GM18868 (cell line): ENCODE measurements at regions not wholly inside any gene's neighbourhood (a gene's known extent, or its start where the extent isn't known, plus 50 kb on each side); places are given as distances from the start of the nearest gene placed in this dataset.

ENCODE experiments used
- ATAC-seq: cut with Tn5 transposase; IDR thresholded peaks from one replicate; pipeline ENCODE4 v1.9.1; 2021; ENCODE audit warnings: mild to moderate bottlenecking, moderate library complexity; ENCODE audit not compliant: unreplicated experiment

DNA sequence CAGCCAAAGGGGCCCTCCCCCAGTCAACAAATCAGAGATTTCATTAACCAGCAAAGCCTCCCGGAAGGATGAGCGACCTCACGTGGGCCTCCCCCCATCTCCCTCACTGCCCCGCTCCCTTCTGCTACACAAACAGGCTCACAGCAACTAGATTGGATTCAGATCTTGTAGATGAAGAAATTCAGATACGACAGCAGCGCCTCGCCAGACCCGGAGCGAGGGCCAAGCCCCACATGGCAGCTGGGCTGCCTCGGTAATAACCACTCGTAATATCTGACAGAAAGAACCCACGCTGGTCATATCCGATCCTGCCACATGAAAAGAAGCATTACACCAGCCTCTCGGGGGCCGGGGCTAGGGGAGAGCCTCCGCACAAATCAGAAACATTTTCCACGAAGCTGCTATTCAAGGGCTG is 581.3 kb downstream of the BCOR start:
- no peak for ATAC-seq

- no peak for ATAC-seq
These were observed 579.2 kb downstream of the BCOR start for GRCh38 chrX:39518476-39519029.

DNA sequence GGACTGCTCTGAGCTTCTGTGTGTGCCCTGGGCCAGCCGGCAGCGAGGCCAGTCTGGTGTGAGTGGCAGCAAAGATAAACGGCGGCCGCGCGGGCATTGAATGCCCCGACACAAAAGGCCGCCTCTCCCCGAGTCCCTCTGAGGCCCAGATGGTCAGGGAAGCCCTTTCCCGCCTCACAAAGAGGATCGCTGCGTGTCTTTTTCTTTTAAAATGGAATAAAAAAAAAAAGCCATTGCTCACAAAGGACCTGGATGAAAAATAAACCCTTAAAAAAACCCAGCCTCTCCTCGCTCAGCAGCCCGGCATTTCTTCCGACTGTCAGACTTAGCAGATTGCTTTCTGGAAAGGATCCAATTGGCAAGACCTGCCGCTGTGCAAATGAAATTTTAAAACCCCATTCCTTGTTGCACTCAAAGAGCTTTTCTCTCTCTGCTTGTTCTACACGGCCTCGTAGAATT is 578.7 kb downstream of the BCOR start:
- ATAC-seq, result no peak

DNA sequence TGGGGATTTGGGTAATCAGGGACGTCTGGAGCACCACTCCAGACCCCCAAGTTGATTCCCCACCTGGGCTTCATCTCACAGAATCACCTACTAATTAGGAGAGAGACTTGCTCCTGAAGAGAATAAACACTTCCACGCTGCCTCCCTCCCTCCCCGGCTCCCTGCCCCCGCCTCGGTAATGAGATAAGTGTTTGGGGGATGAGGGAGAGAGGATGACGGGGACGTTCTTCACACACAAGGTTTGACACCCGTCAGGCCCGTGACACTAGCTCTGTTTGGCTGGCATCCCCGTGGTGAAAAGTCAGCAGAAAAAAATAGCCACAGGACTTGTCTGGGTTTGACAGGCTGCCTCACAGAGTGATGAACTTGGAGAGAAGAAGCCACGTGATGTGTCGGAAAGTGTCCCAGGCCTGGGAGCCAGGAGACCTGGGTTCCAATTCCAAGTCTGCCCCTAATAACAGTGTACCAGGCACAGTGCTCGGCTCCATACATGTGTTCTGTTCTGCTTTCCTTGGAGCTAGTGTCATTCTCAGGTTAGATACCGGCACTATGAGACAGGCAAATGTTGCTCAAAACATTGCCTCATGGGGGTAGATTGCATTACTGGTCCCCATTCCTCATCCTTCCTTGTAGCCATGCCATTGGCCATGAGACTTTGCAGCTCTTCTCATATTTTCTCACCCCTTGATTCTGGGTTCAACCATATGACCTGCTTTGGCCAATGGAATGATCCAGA is 578.0 kb downstream of the BCOR start:
- no peak for ATAC-seq

DNA sequence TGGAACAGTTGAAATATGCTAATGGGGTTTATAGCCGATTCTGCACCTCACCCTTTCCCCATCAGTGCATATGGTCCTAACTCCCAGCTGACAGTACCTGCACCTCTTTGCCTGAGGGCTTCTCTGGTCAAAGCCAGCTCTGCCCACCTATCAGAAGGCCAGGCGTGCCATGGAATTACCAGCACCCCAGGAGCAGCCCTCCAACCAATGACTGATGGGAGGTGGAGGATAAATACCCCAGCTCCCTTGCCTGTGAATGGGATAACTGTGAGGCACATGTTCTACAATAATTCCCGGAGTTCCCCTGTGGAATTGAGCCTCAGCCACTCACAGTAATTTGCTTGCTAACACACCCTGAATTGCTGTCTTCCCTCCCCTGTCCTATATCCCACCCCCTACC is 572.0 kb downstream of the BCOR start:
- ATAC-seq, result no peak

DNA sequence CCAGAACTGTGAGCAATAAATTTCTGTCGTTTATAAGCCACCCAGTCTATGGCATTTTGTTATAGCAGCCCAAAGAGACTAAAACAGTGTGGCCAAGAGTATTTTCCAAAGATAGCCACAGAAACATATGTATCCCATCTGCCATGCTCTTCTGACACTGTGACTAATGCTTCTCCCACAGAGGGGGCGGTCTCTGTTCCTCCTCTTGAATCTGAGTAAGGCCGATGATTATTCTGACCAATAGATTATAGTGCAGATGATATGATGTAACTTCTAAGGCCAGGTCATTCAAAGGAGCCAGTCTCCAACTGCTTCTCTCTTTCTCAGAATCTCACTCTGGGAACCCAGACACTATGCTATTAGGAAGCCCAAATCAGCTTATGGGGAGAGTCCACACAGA is 570.7 kb downstream of the BCOR start:
- ATAC-seq, result no peak

GRCh38 chrX:39528161-39528916 is 569.4 kb downstream of the BCOR start:
- ATAC-seq, result no peak

DNA sequence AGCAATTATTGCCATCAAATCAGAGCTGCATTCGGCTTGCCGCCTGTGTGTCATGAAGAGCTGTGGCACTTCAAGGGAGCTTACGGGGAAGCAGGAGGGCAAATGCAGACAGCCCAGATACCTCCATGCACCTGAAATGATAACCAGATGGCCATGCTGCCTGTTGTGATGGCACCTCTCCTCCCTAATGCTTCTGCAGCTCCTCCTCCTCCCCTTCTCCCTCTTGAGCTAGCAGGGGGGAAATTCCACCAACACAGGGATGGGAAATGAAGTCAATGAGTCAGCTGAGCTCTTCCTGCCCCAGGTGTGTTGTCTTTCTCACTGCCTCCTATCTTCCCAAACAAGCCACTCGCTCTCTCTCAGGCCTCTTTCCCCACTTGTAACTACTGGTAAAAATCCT is 565.0 kb downstream of the BCOR start:
- ATAC-seq, result no peak

DNA sequence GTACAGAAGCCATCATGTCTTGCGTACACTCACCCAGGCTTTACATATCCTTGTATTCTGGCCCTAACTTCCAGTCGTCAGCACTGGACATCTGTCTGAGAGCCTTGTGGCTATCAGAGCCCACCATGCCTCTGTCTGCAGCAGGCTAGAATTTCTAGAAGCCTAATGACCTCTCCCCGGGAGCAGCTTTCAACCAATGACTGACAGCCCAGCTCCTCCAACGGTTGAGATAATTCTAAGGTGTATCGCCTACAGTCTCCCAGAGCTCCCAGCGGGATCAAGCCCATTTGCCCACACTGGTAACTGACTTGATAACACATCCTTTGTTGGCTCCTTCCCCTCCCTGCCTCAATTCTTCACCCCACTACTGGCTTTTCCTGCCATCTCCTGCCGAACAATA is 562.8 kb downstream of the BCOR start:
- ATAC-seq, result no peak

DNA sequence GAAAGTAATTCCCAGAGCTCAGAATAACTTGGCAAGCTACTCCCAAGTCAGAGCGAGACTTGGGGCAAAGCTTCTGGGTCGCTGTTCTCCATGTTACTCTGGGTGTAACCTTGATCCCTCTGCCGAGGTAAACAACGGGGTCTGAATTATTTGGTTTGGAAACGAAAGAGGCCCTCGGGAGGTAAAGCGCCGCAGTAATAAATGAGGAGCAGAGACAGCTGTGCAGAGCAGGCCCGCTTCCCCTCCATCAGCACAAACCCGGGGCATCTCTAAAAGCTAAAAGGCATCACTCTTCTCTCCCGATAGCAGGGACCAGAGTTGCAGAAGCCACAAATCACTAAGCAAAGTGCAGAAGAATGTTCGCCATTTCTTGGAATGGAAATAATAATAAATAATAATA is 561.5 kb downstream of the BCOR start:
- no peak for ATAC-seq

DNA sequence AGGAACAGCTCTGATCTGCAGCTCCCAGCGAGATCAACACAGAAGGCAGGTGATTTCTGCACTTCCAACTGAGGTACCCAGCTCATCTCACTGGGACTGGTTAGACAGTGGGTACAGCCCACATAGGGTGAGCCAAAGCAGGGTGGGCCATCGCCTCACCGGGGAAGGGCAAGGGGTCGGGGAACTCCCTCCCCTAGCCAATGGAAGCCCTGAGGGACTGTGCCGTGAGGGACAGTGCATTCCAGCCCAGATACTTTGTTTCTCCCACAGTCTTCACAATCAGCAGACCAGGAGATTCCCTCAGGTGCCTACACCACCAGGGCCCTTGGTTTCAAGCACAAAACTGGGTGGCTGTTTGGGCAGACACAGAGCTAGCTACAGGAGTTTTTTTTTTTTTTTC is 555.9 kb downstream of the BCOR start:
- no peak for ATAC-seq

GRCh38 chrX:39542316-39542715 is 555.4 kb downstream of the BCOR start:
- ATAC-seq, result no peak

GRCh38 chrX:39550795-39551361 is 546.9 kb downstream of the BCOR start:
- no peak for ATAC-seq

DNA sequence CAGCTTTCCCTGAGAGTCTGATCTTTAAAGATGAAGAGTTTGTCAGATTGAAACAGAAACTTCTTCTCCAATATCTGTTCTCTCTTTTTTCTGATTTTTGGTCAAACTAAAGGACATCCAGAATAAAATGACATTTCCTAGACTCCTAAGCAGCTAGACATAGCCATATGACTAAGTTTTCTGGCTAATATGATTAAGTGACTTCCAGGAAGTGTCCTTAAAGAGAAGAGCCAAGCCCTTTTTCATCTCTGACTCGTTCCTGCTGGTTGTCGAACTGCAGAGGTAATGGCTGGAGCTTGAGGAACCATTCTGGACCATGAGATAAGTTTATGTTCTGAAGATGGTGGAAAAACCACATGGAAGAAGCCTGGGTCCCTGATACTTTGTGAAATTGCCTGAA is 546.0 kb downstream of the BCOR start:
- ATAC-seq, result no peak

DNA sequence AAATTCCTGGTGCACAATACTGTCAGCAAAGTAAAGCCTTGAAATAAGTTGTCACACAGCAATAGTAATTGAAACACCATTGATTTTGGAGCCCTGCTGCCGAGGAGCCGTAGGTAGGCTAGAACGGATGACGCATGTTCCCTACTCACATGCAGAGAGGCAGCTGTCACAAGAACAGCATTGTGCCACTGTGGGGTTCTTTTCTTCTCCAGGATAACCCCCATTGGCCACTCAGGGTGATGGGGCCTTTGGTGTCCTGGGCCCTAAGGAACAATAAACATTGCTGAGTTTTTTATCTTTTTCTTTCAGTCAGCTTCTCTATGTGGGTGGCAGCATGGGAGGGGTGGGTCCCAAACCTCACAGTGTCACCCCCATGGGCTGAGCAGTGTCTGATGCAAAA is 542.3 kb downstream of the BCOR start:
- no peak for ATAC-seq

DNA sequence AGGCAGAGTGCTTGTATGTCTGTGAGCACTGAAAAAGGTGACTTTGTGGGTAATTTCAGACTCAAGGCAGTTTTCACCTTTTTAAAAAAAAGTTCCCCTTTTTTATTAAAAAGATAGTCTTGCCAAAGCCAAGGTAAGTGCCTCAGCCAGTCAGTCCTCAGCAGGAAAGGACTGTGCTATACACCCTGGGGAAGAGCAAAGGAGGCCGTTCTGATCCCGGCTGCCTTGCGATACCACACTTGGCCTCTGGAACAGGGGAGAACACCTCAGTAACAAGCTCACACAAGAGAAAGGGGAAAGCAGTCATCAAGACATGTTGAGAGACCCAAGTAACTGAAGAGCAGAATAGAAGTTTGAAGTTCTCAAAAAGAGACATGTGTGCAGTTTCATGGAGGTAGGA is 541.7 kb downstream of the BCOR start:
- ATAC-seq, result no peak

- ATAC-seq, result no peak
These were observed 538.5 kb downstream of the BCOR start for GRCh38 chrX:39559229-39559628.

DNA sequence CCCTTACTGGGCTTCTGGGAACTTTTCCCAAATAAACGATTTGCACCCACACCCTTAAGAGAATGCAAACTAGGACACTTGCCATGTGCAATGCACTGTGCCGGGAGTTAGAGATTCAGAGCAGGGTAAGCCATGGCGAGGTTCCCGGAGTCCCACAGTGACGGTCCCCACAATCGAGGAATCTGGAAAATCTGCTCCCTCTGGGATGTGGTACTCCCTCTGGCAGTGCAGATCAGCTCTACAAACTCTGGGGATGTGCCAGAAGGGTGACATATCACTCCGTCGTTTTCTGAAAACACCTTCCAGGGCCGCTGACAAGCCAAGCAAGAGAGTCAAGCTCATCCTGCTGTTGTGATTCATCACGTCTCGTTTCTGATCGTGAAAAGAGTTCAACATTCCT is 537.5 kb downstream of the BCOR start:
- no peak for ATAC-seq

- ATAC-seq, result no peak
These were observed 534.6 kb downstream of the BCOR start for GRCh38 chrX:39563178-39563577.

- ATAC-seq, result no peak
These were observed 533.0 kb downstream of the BCOR start for GRCh38 chrX:39564751-39565150.

GRCh38 chrX:39574178-39574577 is 523.6 kb downstream of the BCOR start:
- no peak for ATAC-seq
